Stimulated activated CD4-positive, alpha-beta T cell treated with anti-CD3 and anti-CD28 coated beads, Interleukin-15, amount 100 ng/mL, for 48 hours (primary cell): ENCODE measurements at regions not wholly inside any gene's neighbourhood (a gene's known extent, or its start where the extent isn't known, plus 50 kb on each side); places are given as distances from the start of the nearest gene placed in this dataset.
"Not testable (repeated sequence)": the region's sequence is repeated elsewhere in the genome, so short reads cannot be mapped to it uniquely, and the experiment has no call there.

Experiments
- DNase-seq, 2 donors: peaks; one replicate each; pipeline ENCODE4 v3.0.0-alpha.2; 2020; ENCODE audit warnings: low read depth in 2 of 2

GRCh38 chr20:1810926-1811620 is 84.1 kb upstream of the SIRPA start:
- DNase-seq: no peak

- DNase-seq: no peak
Observed at GRCh38 chr20:1810572-1810925, 84.7 kb upstream of the SIRPA start.

- DNase-seq: no peak
Observed at GRCh38 chr20:1809611-1810510, 85.3 kb upstream of the SIRPA start.

GRCh38 chr20:1809131-1809572 is 86.1 kb upstream of the SIRPA start:
- DNase-seq: no peak

- DNase-seq: no peak
Observed at GRCh38 chr20:1808101-1808500, 87.1 kb upstream of the SIRPA start.

GRCh38 chr20:1807394-1807793 is 87.8 kb upstream of the SIRPA start:
- no peak for DNase-seq

GRCh38 chr20:1806456-1806855 is 88.8 kb upstream of the SIRPA start:
- DNase-seq: no peak

- DNase-seq: no peak
Observed at GRCh38 chr20:1805816-1806215, 89.4 kb upstream of the SIRPA start.

GRCh38 chr20:1805161-1805581 is 90.0 kb upstream of the SIRPA start:
- no peak for DNase-seq

GRCh38 chr20:1804554-1804956 is 90.7 kb upstream of the SIRPA start:
- DNase-seq: no peak

GRCh38 chr20:1803932-1804501 is 91.2 kb upstream of the SIRPA start:
- no peak for DNase-seq

GRCh38 chr20:1803061-1803931 is 91.9 kb upstream of the SIRPA start:
- no peak for DNase-seq

- DNase-seq: peak; percentile 16 to 19
Observed at GRCh38 chr20:1802385-1803060, 92.7 kb upstream of the SIRPA start.

- no peak for DNase-seq
Observed at GRCh38 chr20:1801929-1802306, 93.3 kb upstream of the SIRPA start.

GRCh38 chr20:1801225-1801928 is 93.8 kb upstream of the SIRPA start:
- no peak for DNase-seq

GRCh38 chr20:1800777-1801176 is 94.4 kb upstream of the SIRPA start:
- no peak for DNase-seq

- no peak for DNase-seq
Observed at GRCh38 chr20:1800180-1800579, 95.0 kb upstream of the SIRPA start.

GRCh38 chr20:1799746-1800145 is 95.5 kb upstream of the SIRPA start:
- not testable (repeated sequence) for DNase-seq

- no peak for DNase-seq
Observed at GRCh38 chr20:1798982-1799381, 96.2 kb upstream of the SIRPA start.

GRCh38 chr20:1793821-1794220 is 101.4 kb upstream of the SIRPA start:
- DNase-seq: no peak

- DNase-seq: no peak
Observed at GRCh38 chr20:1792274-1792673, 102.9 kb upstream of the SIRPA start.
